ENCODE measurements at regions not wholly inside any gene's neighbourhood (a gene's known extent, or its start where the extent isn't known, plus 50 kb on each side); places are given as distances from the start of the nearest gene placed in this dataset.

DNA sequence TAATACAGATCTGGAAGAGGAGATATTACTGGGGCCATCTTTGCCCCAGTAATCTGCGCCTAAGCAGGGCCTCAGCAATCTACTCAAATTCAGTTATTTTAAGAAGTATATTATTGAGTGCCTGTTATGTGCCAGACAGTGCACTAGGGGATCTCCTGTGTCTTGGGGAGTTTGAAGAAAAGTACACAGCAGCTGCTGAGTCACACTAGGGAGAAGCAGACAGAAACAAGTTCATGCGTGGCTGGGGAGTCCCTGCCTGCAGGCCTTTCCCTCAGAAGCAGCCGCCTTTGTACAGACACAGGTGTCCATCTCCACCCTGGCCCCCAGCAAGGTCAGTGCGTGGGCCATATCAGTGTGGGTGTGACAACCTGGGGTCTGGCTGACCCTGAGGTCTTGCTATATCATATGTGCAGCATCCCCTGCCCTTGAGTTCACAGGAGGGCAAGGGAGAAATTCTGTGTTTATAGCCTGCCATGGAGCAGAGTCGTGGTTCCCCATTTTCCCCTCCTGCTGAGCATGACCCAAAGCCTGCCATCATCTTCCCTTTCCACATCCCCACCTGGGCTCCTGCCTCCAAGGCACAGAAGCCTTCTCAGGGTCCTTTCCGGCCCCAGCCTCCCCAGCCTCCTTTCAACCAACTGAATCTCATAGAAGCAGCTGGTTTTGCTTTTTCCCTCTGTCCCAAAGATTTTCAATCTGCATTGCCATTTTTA lies 229.9 kb upstream of the SDK2 start:
- ATAC-seq (ENCODE audit: low FRiP score) = no peak
- TF ChIP-seq CTCF (IDR thresholded peaks at IDR 0.05) = no peak
- DNase-seq (ENCODE audit: low spot score) = no peak

- DNase-seq (ENCODE audit: low spot score) (no peak), ATAC-seq (ENCODE audit: low FRiP score) (no peak)
- TF ChIP-seq CTCF (IDR thresholded peaks at IDR 0.05) = no peak
Observed at GRCh38 chr17:73875346-73875745, 231.1 kb upstream of the SDK2 start.

- TF ChIP-seq CTCF (IDR thresholded peaks at IDR 0.05) = no peak
- ATAC-seq (ENCODE audit: low FRiP score) (no peak), DNase-seq (ENCODE audit: low spot score) (no peak)
Observed at GRCh38 chr17:73877962-73878361, 233.7 kb upstream of the SDK2 start.

DNA sequence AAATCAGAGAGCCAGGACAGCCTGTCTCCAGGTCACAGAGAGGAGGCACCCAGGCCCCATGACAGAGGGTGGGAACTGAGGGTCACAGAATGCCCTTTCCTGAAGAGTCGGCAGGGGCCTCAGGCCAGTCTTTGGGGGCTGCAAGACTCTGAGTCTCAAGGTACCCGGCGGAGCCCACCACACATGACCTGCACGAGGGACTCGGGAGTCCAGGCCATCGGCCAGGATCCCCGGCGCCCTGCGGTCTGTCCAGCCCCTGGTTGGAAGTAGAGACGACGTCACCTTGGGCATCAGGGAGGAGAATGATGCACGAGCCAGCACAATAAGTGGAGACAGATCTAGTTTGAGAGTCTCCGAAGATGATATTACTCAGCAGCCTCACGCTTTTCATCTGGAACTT lies 234.7 kb upstream of the SDK2 start:
- ATAC-seq (ENCODE audit: low FRiP score) (no peak), DNase-seq (ENCODE audit: low spot score) (no peak)
- no peak for TF ChIP-seq CTCF (IDR thresholded peaks at IDR 0.05)

DNA sequence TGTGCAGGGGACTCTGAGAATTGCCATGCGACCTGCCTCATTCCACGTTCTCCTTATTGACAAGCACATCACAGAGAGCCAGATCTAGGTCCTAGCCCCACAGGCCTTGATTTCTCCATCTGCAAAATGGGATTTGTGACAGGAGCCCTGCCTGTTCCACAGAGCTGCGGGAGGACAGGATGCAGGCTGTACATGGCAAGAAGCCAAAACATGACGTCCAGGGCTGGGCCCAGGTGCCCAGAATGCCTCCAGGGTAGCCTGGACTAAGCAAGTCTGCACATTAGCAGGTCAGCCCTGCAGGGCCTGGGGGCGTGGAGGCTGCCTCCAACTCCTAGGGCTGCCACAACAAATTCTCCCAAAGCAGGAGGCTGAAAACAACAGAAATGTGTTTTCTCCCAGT lies 235.7 kb upstream of the SDK2 start:
- DNase-seq (ENCODE audit: low spot score) (no peak), ATAC-seq (ENCODE audit: low FRiP score) (no peak)
- TF ChIP-seq CTCF (IDR thresholded peaks at IDR 0.05) = no peak

GRCh38 chr17:73882590-73882989 lies 238.3 kb upstream of the SDK2 start:
- no peak for TF ChIP-seq CTCF (IDR thresholded peaks at IDR 0.05)
- DNase-seq (ENCODE audit: low spot score) (no peak), ATAC-seq (ENCODE audit: low FRiP score) (no peak)

- no peak for TF ChIP-seq CTCF (IDR thresholded peaks at IDR 0.05)
- DNase-seq (ENCODE audit: low spot score) = no peak
- ATAC-seq (ENCODE audit: low FRiP score) = no peak
Observed at GRCh38 chr17:73883175-73883574, 238.9 kb upstream of the SDK2 start.

Measured in omental fat pad (tissue), 3 donors.